H1 (cell line): ENCODE measurements at regions not wholly inside any gene's neighbourhood (a gene's known extent, or its start where the extent isn't known, plus 50 kb on each side); places are given as distances from the start of the nearest gene placed in this dataset.
A peak's percentile ranks its signal among the peaks of the same experiment; 100 is the strongest.

Source experiments
- BACH1 ChIP-seq: IDR thresholded peaks from 2 replicates; pipeline ENCODE4 v1.6.1; 2012; ENCODE audit warnings: low read length, improper control_type of control experiment
- CBX5 ChIP-seq: fragments of 300-800, 300-1000 bp; sonication (generic); IDR thresholded peaks from 2 replicates; pipeline ENCODE4 v1.7.1; 2016; ENCODE audit warnings: antibody characterized with exemption, low read length, low read depth
- CTCF ChIP-seq, 3 experiments: IDR thresholded peaks; 1 replicate in 2 of 3; 2 replicates in 1 of 3; pipeline versions ENCODE4 v1.5.1 to v1.6.1; 2011; ENCODE audit warnings: low read length in 3 of 3, mild to moderate bottlenecking in 3 of 3, inconsistent platforms in 2 of 3, low read depth in 1 of 3, moderate library complexity in 1 of 3; ENCODE audit not compliant: insufficient read depth in 1 of 3; ENCODE audit errors: control extremely low read depth in 1 of 3
- EZH2 ChIP-seq: fragments of 200-600 bp; sonication (generic); IDR thresholded peaks from 2 replicates; pipeline ENCODE4 v1.7.1; 2012; ENCODE audit warnings: low read depth, mild to moderate bottlenecking, moderate library complexity, low read length, inconsistent platforms; ENCODE audit not compliant: severe bottlenecking
- JUN ChIP-seq: IDR thresholded peaks from 2 replicates; pipeline ENCODE4 v1.6.1; 2011; ENCODE audit warnings: low read depth, mild to moderate bottlenecking, improper control_type of control experiment, low read length
- MAFK ChIP-seq: IDR thresholded peaks from 2 replicates; pipeline ENCODE4 v1.6.1; 2012; ENCODE audit warnings: low read depth, mild to moderate bottlenecking, improper control_type of control experiment, low read length
- NANOG ChIP-seq: IDR thresholded peaks from 2 replicates; pipeline ENCODE4 v1.6.1; 2011; ENCODE audit warnings: low read length, low read depth, mild to moderate bottlenecking, inconsistent platforms; ENCODE audit not compliant: insufficient read depth, poor library complexity, severe bottlenecking
- NRF1 ChIP-seq: IDR thresholded peaks from 2 replicates; pipeline ENCODE4 v1.6.1; 2011; ENCODE audit warnings: mild to moderate bottlenecking, low read depth, low read length, improper control_type of control experiment
- POLR2A ChIP-seq, 2 experiments: IDR thresholded peaks; 1 replicate in 1 of 2; 2 replicates in 1 of 2; pipeline ENCODE4 v1.6.1; 2011; ENCODE audit warnings: low read depth in 2 of 2, low read length in 2 of 2, mild to moderate bottlenecking in 2 of 2; ENCODE audit errors: control extremely low read depth in 1 of 2
- POLR2AphosphoS5 ChIP-seq: IDR thresholded peaks from 2 replicates; pipeline ENCODE4 v1.6.1; 2011; ENCODE audit warnings: low read depth, low read length
- RAD21 ChIP-seq, 2 experiments: IDR thresholded peaks in 1 of 2; conservative IDR thresholded peaks in 1 of 2; 2 replicates each; pipeline ENCODE4 v1.6.1; 2011; ENCODE audit warnings: low read depth in 2 of 2, low read length in 2 of 2, improper control_type of control experiment in 1 of 2, inconsistent platforms in 1 of 2, mild to moderate bottlenecking in 1 of 2, moderate library complexity in 1 of 2
- SP4 ChIP-seq: IDR thresholded peaks from 2 replicates; pipeline ENCODE4 v1.6.1; 2012; ENCODE audit warnings: low read length, inconsistent platforms
- TEAD4 ChIP-seq: IDR thresholded peaks from 2 replicates; pipeline ENCODE4 v1.6.1; 2012; ENCODE audit warnings: low read depth, low read length, inconsistent platforms, mixed read lengths
- ZNF274 ChIP-seq: IDR thresholded peaks from 2 replicates; pipeline ENCODE4 v1.7.0; 2012; ENCODE audit warnings: low read length, borderline replicate concordance; ENCODE audit errors: extremely low read depth

- TF ChIP-seq TEAD4 (no peak), POLR2AphosphoS5 (no peak), CBX5 (no peak), CTCF (IDR thresholded peaks at IDR 0.05; ENCODE audit: control extremely low read depth in 1 of 3, insufficient read depth in 1 of 3, low read depth in 1 of 3, low read length in 3 of 3) (peak in 2 of 3 experiments; percentile 10 to 47; a peak in 2 of 4 replicates), NRF1 (no peak), ZNF274 (no peak), POLR2A (IDR thresholded peaks at IDR 0.05; ENCODE audit: control extremely low read depth in 1 of 2, low read depth in 2 of 2, low read length in 2 of 2) (no peak), BACH1 (no peak), MAFK (no peak), EZH2 (no peak), SP4 (no peak), NANOG (no peak), JUN (no peak), RAD21 (IDR thresholded peaks at IDR 0.05 in 1 of 2, conservative IDR thresholded peaks at IDR 0.05 in 1 of 2; ENCODE audit: low read depth in 2 of 2, low read length in 2 of 2) (peak; percentile 24 to 36; a peak in 2 of 4 replicates)
Observed at GRCh38 chr14:97273540-97273939, 476.4 kb downstream of the VRK1 start.
